ENCODE measurements at regions not wholly inside any gene's neighbourhood (a gene's known extent, or its start where the extent isn't known, plus 50 kb on each side); places are given as distances from the start of the nearest gene placed in this dataset.

DNA sequence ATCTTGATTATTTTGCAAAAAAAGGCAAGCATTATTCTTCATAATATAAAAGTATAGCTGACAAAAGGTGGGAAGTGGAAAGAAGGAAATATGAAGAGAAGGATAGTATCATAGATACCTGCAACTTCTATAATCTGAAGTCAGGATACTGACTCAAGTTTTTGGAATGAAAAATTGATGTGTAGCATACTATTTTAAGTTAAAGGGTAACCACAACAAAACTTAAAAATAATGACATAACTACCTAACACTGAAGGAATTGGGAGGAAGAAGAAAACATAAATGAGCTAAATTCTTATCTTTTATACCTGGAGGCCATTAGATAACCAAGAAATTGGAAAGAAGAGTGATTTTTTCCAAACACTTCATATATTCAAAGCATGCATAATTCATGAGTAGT, 51.8 kb upstream of the TLE1 start:
- no peak overlapping the region for H3K4me3 Mint-ChIP-seq
- H3K4me1 Mint-ChIP-seq = peaks cover 9% of the 10 kb centered on the region
- H3K27me3 Mint-ChIP-seq (ENCODE audit: low read depth) = no peaks in the 10 kb centered on the region
- TF ChIP-seq, protein P1, sequence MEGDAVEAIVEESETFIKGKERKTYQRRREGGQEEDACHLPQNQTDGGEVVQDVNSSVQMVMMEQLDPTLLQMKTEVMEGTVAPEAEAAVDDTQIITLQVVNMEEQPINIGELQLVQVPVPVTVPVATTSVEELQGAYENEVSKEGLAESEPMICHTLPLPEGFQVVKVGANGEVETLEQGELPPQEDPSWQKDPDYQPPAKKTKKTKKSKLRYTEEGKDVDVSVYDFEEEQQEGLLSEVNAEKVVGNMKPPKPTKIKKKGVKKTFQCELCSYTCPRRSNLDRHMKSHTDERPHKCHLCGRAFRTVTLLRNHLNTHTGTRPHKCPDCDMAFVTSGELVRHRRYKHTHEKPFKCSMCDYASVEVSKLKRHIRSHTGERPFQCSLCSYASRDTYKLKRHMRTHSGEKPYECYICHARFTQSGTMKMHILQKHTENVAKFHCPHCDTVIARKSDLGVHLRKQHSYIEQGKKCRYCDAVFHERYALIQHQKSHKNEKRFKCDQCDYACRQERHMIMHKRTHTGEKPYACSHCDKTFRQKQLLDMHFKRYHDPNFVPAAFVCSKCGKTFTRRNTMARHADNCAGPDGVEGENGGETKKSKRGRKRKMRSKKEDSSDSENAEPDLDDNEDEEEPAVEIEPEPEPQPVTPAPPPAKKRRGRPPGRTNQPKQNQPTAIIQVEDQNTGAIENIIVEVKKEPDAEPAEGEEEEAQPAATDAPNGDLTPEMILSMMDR (IDR thresholded peaks at IDR 0.05; ENCODE audit: unreplicated experiment in 3 of 3) = no peak
- H3K36me3 Mint-ChIP-seq (ENCODE audit: low read depth) = no peaks in the 10 kb centered on the region
- no peak overlapping the region for H3K27ac Mint-ChIP-seq
- peaks cover 18% of the 10 kb centered on the region for H3K9me3 Mint-ChIP-seq

DNA sequence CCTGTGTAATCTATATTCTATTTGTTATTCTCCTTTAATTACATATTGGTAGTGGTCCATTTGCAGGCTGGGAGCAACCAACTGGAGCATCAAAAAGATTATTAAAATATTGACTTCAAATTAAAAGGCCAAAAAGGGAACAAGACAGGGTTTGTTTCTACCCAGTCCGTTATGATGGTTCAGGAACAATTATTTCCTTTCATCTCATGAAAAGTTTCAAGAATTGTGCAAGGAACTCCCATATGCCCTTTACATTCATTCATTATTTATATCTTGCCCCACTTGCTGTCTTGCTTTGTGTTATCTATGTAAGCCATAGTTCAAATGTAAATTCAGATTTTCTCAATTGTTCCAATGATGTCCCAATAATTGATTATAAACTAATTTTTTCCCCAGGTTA, 58.7 kb upstream of the TLE1 start:
- TF ChIP-seq, protein P1 (IDR thresholded peaks at IDR 0.05; ENCODE audit: unreplicated experiment in 3 of 3) = no peak
- Mint-ChIP-seq H3K36me3 (ENCODE audit: low read depth) (no peaks in the 10 kb centered on the region), H3K4me3 (no peak overlapping the region), H3K27me3 (ENCODE audit: low read depth) (no peaks in the 10 kb centered on the region), H3K9me3 (peaks cover 14% of the 10 kb centered on the region), H3K27ac (no peak overlapping the region), H3K4me1 (no peaks in the 10 kb centered on the region)

DNA sequence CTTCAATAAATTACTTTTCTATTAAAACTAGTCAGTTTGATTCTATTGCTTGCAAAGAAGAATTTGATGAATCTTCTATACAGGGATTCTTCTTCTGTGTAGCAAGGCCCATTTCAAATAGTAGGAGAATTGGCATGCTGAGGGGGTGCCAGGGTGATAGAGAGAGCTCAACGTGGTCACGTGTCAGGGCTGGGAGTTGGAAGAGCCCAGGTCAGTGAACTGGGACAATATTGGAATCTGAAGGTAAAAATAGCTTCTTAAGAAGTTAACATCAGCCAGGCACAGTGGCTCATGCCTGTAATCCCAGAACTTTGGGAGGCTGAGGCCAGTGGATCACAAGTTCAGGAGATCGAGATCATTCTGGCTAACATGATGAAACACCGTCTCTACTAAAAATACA, 64.1 kb upstream of the TLE1 start:
- Mint-ChIP-seq H3K9me3 (peaks cover 6% of the 10 kb centered on the region), H3K36me3 (ENCODE audit: low read depth) (no peaks in the 10 kb centered on the region), H3K4me3 (no peak overlapping the region), H3K27me3 (ENCODE audit: low read depth) (peaks cover 15% of the 10 kb centered on the region), H3K4me1 (peaks cover 9% of the 10 kb centered on the region), H3K27ac (no peak overlapping the region)
- TF ChIP-seq, protein P1 (IDR thresholded peaks at IDR 0.05; ENCODE audit: unreplicated experiment in 3 of 3) = no peak

DNA sequence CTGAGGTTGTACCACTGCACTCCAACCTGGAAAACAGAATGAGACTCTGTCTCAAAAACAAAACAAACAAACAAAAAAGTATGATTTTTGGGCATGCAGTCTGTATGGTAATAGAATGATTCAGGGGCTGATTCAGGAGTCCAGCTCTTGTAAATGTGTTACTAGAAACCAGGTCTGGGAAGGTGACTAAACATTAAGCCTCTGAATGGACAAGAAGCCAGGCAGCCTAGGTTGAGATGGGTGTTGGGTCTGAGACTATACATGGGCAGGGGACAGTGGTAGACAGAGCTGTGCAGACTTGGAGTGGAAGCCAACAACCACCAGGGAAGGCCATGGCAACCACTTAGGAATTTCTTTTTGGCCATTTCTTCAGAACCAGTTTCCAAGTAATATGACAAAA, 64.9 kb upstream of the TLE1 start:
- H3K27ac Mint-ChIP-seq = peak overlapping the region in 1 of 3 experiments; percentile 43
- no peak overlapping the region for H3K4me3 Mint-ChIP-seq
- TF ChIP-seq, protein P1 (IDR thresholded peaks at IDR 0.05; ENCODE audit: unreplicated experiment in 3 of 3) = no peak
- peaks cover 9% of the 10 kb centered on the region for H3K4me1 Mint-ChIP-seq
- H3K27me3 Mint-ChIP-seq (ENCODE audit: low read depth) = peaks cover 15% of the 10 kb centered on the region
- H3K36me3 Mint-ChIP-seq (ENCODE audit: low read depth) = no peaks in the 10 kb centered on the region
- peaks cover 6% of the 10 kb centered on the region for H3K9me3 Mint-ChIP-seq

DNA sequence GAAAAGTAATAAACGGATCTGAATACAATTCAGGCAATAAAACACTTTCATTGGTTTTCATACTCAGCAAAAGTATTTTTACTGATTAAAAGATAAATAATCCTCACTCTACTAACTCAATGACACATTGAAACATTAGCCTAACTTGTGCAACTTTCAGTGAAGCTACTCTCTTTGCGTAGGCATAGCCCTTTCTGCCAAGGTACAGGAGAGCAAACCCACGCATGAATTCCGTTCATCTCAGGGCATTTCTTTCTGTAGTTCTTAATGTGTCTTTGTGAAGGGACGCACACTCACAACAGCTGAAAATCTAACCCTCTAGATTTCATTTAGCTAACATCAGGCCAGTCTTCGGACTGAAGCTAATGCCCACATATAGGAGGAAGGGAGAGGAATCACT, 66.4 kb upstream of the TLE1 start:
- H3K4me3 Mint-ChIP-seq = no peak overlapping the region
- TF ChIP-seq, protein P1 (IDR thresholded peaks at IDR 0.05; ENCODE audit: unreplicated experiment in 3 of 3) = no peak
- no peaks in the 10 kb centered on the region for H3K36me3 Mint-ChIP-seq (ENCODE audit: low read depth)
- H3K9me3 Mint-ChIP-seq = no peaks in the 10 kb centered on the region
- H3K27ac Mint-ChIP-seq = no peak overlapping the region
- H3K27me3 Mint-ChIP-seq (ENCODE audit: low read depth) = peaks cover 15% of the 10 kb centered on the region
- H3K4me1 Mint-ChIP-seq = peaks cover 9% of the 10 kb centered on the region

DNA sequence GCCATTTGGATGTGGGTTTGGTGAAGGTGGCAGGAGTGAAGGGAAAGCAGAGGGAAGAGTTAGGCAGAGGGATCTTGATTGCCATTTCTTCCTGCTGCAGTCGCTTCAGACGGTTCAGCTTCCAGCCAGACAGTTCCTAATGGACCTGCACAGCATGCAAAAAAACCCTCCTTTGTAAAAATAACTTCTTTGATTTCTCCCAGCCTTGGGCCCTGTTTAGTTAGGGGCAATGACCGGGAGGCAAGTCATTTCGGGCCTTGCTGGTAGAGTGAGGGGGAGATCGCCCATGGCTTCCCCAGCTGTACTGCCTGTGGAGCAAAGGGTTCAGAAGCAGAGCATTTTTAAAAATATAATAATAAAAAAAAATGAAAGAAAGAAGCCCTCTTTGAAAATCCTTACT, 67.2 kb upstream of the TLE1 start:
- no peak overlapping the region for H3K27ac Mint-ChIP-seq

More for the DNA sequence above, 67.2 kb upstream of the TLE1 start:
- Mint-ChIP-seq H3K36me3 (ENCODE audit: low read depth) (no peaks in the 10 kb centered on the region), H3K4me3 (no peak overlapping the region), H3K9me3 (no peaks in the 10 kb centered on the region), H3K27me3 (ENCODE audit: low read depth) (peaks cover 15% of the 10 kb centered on the region), H3K4me1 (peaks cover 9% of the 10 kb centered on the region)
- TF ChIP-seq, protein P1 (IDR thresholded peaks at IDR 0.05; ENCODE audit: unreplicated experiment in 3 of 3) = no peak
